DND-41 (cell line): ENCODE measurements at regions not wholly inside any gene's neighbourhood (a gene's known extent, or its start where the extent isn't known, plus 50 kb on each side); places are given as distances from the start of the nearest gene placed in this dataset.

ENCODE experiments used
- ATAC-seq: fragments of 200-7000 bp; cut with Tn5 transposase; 3 replicates; pipeline ENCODE4 v1.9.1; 2021; ENCODE audit warnings: low read depth; ENCODE audit not compliant: insufficient read depth
- DNase-seq: peaks from one replicate; pipeline ENCODE4 v3.0.0-alpha.2; 2020
- H2AFZ ChIP-seq: 2 replicates; pipeline ENCODE4 v1.6.0; 2012; ENCODE audit warnings: low read depth, low read length
- H3K27ac ChIP-seq: 2 replicates; pipeline ENCODE4 v1.5.1; 2012; ENCODE audit warnings: low read length, inconsistent platforms
- H3K27me3 ChIP-seq: fragments of 200-600 bp; sonication (generic); 2 replicates; pipeline ENCODE4 v1.6.0; 2012; ENCODE audit warnings: low read length, mild to moderate bottlenecking, inconsistent platforms; ENCODE audit not compliant: insufficient read depth, poor library complexity
- H3K36me3 ChIP-seq: 2 replicates; pipeline ENCODE4 v1.5.1; 2012; ENCODE audit warnings: low read length, inconsistent platforms; ENCODE audit not compliant: insufficient read depth
- H3K4me1 ChIP-seq: 2 replicates; pipeline ENCODE4 v1.5.1; 2012; ENCODE audit warnings: mild to moderate bottlenecking, low read length; ENCODE audit not compliant: insufficient read depth
- H3K4me2 ChIP-seq: 2 replicates; pipeline ENCODE4 v1.6.0; 2012; ENCODE audit warnings: mild to moderate bottlenecking, moderate library complexity, low read length, inconsistent platforms; ENCODE audit not compliant: insufficient read depth
- H3K4me3 ChIP-seq, 2 experiments: fragments of 200-600 bp in 1 of 2; shearing (Covaris generic) in 1 of 2; 2 replicates each; pipeline ENCODE4 v1.5.1; 2012 to 2016; ENCODE audit warnings: inconsistent platforms in 2 of 2, low read length in 2 of 2, mild to moderate bottlenecking in 2 of 2, low read depth in 1 of 2, moderate library complexity in 1 of 2
- H3K79me2 ChIP-seq: 2 replicates; pipeline ENCODE4 v1.6.0; 2012; ENCODE audit warnings: low read length, inconsistent platforms; ENCODE audit not compliant: insufficient read depth
- H3K9ac ChIP-seq: 2 replicates; pipeline ENCODE4 v1.6.0; 2012; ENCODE audit warnings: low read depth, mild to moderate bottlenecking, inconsistent platforms, low read length, moderate library complexity
- H3K9me3 ChIP-seq: 2 replicates; pipeline ENCODE4 v1.5.1; 2012; ENCODE audit warnings: low read length, moderate library complexity, mild to moderate bottlenecking, inconsistent platforms; ENCODE audit not compliant: insufficient read depth, severe bottlenecking
- H4K20me1 ChIP-seq: 2 replicates; pipeline ENCODE4 v1.6.0; 2012; ENCODE audit warnings: low read length; ENCODE audit not compliant: insufficient read depth
- EZH2 ChIP-seq: IDR thresholded peaks from 3 replicates; pipeline ENCODE4 v1.6.1; 2012; ENCODE audit warnings: borderline replicate concordance, low read depth, mild to moderate bottlenecking, moderate library complexity, low read length, inconsistent platforms; ENCODE audit not compliant: severe bottlenecking
- TF ChIP-seq, protein P1 (sequence below): IDR thresholded peaks from 2 replicates; pipeline ENCODE4 v1.5.1; 2012; ENCODE audit warnings: borderline replicate concordance, low read length, moderate library complexity, mild to moderate bottlenecking; ENCODE audit not compliant: poor library complexity, severe bottlenecking; ENCODE audit errors: extremely low read depth

DNA sequence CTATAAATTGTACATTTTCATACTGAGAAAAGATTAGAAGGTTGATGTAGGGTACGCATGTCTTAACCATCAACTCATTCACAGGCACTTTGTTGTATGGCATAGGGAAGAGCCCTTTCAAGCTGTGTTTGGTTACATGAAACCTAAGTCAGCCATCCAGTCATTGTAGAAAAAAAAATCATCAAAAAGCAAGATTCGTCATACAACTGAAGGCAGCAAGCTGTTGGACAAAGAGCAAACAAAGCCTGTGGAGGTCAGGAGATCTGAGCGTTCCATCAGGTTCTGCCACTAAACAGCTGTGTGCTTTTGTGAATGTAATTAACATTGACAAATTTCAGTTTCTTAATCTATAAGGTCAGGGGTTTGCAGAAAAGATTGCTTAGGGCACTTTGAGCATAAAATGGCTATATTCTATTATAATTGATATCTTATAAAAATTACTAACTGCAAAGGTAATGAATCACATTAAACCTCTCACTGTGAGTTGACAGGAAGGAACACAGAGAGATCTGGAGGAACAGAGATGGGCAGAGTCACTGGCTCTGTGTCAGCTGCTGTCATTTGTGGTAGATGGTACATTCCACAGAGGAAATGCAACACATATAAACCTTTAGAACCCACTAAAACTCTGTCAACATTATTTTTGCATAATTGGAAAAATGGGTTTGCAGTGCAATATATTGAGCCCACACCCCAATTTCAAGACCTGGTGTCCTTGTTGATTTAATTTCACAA, 66.3 kb upstream of the MYOCD start:
- H4K20me1 ChIP-seq, result no peaks in the 10 kb centered on the region
- TF ChIP-seq EZH2, result no peak
- TF ChIP-seq, protein P1, sequence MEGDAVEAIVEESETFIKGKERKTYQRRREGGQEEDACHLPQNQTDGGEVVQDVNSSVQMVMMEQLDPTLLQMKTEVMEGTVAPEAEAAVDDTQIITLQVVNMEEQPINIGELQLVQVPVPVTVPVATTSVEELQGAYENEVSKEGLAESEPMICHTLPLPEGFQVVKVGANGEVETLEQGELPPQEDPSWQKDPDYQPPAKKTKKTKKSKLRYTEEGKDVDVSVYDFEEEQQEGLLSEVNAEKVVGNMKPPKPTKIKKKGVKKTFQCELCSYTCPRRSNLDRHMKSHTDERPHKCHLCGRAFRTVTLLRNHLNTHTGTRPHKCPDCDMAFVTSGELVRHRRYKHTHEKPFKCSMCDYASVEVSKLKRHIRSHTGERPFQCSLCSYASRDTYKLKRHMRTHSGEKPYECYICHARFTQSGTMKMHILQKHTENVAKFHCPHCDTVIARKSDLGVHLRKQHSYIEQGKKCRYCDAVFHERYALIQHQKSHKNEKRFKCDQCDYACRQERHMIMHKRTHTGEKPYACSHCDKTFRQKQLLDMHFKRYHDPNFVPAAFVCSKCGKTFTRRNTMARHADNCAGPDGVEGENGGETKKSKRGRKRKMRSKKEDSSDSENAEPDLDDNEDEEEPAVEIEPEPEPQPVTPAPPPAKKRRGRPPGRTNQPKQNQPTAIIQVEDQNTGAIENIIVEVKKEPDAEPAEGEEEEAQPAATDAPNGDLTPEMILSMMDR, result no peak
- no peak overlapping the region for H2AFZ ChIP-seq
- no peaks in the 10 kb centered on the region for H3K27me3 ChIP-seq
- H3K79me2 ChIP-seq, result no peaks in the 10 kb centered on the region
- H3K27ac ChIP-seq, result no peak overlapping the region
- no peak for ATAC-seq
- H3K9me3 ChIP-seq, result no peaks in the 10 kb centered on the region
- H3K36me3 ChIP-seq, result no peaks in the 10 kb centered on the region
- no peak for DNase-seq
- no peaks in the 10 kb centered on the region for H3K4me1 ChIP-seq
- no peak overlapping the region for H3K4me3 ChIP-seq
- no peak overlapping the region for H3K9ac ChIP-seq
- no peak overlapping the region for H3K4me2 ChIP-seq

DNA sequence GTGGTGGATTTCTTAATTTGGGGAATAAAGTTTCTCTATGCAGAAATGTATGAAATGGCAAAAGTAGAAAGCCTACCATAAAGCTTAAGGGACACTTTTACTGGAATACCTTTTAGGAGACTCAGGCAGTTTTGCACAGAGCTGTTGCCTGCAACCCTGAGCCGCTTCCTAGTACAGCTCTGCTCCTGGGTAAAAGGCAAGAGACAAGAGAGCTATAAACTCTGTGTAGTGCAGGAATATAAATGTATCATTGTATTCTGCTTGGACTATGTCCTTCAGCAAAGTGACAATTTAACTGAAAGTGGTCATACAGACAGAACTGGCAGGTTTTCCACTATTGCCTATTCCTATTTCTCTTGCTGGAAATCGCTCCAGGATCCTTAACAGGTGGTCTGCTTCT, 65.3 kb upstream of the MYOCD start:
- Histone ChIP-seq H3K9me3 (no peaks in the 10 kb centered on the region), H4K20me1 (no peaks in the 10 kb centered on the region), H3K36me3 (no peaks in the 10 kb centered on the region), H3K27me3 (no peaks in the 10 kb centered on the region), H3K4me1 (no peaks in the 10 kb centered on the region), H3K27ac (no peak overlapping the region), H3K4me3 (no peak overlapping the region), H3K79me2 (no peaks in the 10 kb centered on the region), H3K9ac (no peak overlapping the region), H2AFZ (no peak overlapping the region), H3K4me2 (no peak overlapping the region)
- ATAC-seq (no peak), DNase-seq (no peak)
- no peak for TF ChIP-seq EZH2
- TF ChIP-seq, protein P1, result no peak

DNA sequence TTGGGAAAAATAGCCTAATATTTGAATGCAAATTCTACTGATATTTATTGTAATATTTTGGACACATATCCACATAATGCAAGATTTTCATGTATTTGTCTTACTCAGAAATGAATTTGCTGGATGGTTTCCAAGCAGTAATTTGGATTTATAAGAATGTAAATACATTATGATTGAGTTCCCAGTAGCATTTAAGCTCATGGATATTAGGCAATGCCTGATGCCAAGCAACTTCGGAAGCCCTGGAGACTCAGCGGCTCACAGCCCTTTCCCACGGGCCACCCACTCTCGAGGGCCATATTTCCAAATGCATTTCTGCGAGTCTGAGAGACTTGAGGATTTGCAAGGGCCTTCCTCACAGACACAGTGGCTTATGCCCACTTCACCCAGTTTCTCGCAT, 62.1 kb upstream of the MYOCD start:
- Histone ChIP-seq H3K79me2 (no peaks in the 10 kb centered on the region), H3K27ac (no peak overlapping the region), H3K36me3 (no peaks in the 10 kb centered on the region), H2AFZ (no peak overlapping the region), H3K4me1 (no peaks in the 10 kb centered on the region), H3K9ac (no peak overlapping the region), H3K4me2 (no peak overlapping the region), H3K27me3 (no peaks in the 10 kb centered on the region), H3K4me3 (no peak overlapping the region), H4K20me1 (no peaks in the 10 kb centered on the region), H3K9me3 (no peaks in the 10 kb centered on the region)
- no peak for TF ChIP-seq EZH2
- TF ChIP-seq, protein P1, result no peak
- ATAC-seq (no peak), DNase-seq (no peak)

DNA sequence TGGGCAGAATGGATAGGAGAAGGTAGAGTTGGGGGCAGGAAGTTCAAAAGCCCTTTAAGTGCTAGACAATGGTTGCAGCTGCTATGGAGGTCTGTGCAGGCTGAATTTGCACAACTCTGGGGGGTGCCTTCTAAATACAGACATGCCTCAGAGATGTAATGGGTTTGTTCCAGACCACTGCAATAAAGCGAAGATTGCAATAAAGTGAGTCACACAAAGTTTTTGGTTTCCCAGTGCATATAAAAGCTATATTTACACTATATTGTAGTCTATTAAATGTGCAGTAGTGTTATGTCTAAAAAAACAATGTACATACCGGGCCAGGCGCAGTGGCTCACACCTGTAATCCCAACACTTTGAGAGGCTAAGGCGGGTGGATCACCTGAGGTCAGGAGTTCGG, 60.5 kb upstream of the MYOCD start:
- Histone ChIP-seq H3K4me1 (no peaks in the 10 kb centered on the region), H2AFZ (no peak overlapping the region), H3K27me3 (no peaks in the 10 kb centered on the region), H4K20me1 (no peaks in the 10 kb centered on the region), H3K9ac (no peak overlapping the region), H3K27ac (no peak overlapping the region), H3K36me3 (no peaks in the 10 kb centered on the region), H3K79me2 (no peaks in the 10 kb centered on the region), H3K4me3 (no peak overlapping the region), H3K4me2 (no peak overlapping the region), H3K9me3 (no peaks in the 10 kb centered on the region)
- ATAC-seq (no peak), DNase-seq (no peak)
- no peak for TF ChIP-seq EZH2
- TF ChIP-seq, protein P1, result no peak
